ENCODE measurements at regions not wholly inside any gene's neighbourhood (a gene's known extent, or its start where the extent isn't known, plus 50 kb on each side); places are given as distances from the start of the nearest gene placed in this dataset.
A peak's percentile ranks its signal among the peaks of the same experiment; 100 is the strongest.

- DNase-seq (ENCODE audit: low read depth) = peak; percentile 55
Observed at GRCh38 chr12:114918535-114919233, 234.7 kb upstream of the TBX3 start.

DNA sequence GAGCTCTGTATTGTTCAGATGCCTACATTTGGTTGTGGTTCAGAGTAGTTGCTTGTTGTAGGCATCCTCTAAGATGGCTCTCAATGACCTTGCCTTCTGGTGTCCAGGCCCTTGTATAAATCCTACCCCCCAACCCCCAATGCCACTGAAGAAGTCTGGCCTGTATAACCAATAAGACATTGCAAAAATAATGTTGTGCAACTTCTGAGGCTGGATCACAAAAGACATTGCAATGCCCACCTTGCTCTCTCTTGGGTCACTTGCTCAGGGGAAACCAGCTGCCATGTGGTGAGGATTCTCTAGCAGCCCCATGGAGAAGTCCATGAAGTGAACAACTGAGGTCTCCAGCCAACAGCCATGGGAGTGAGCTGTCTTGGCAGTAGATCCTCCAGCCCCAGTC lies 234.0 kb upstream of the TBX3 start:
- no peak for DNase-seq (ENCODE audit: low read depth)

GRCh38 chr12:114917307-114917706 lies 233.3 kb upstream of the TBX3 start:
- DNase-seq (ENCODE audit: low read depth) = no peak

DNA sequence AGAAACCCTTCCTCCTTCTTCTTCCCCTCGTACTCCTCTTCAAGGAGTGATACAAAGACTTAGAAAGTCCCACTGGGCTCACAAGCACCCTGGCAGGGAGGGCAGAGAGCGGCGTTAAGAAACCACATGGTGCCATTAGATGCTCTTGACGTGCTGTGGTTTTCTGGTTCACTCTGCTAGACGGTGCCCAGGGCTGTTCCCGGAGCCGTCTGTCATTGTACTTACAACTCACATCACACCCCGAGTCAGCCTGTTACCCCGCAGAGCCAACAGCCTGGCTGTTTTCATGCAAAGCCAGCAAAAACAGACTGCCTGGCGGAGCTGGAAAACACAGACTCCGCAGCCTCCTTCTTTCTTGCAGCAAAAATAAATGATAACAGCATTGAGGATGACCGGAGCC lies 232.6 kb upstream of the TBX3 start:
- DNase-seq (ENCODE audit: low read depth) = no peak

GRCh38 chr12:114916124-114916523 lies 232.1 kb upstream of the TBX3 start:
- DNase-seq (ENCODE audit: low read depth) = peak; percentile 77

- peak; percentile 56 for DNase-seq (ENCODE audit: low read depth)
Observed at GRCh38 chr12:114913871-114914801, 230.2 kb upstream of the TBX3 start.

- DNase-seq (ENCODE audit: low read depth) = no peak
Observed at GRCh38 chr12:114912811-114913210, 228.8 kb upstream of the TBX3 start.

GRCh38 chr12:114911196-114911595 lies 227.2 kb upstream of the TBX3 start:
- peak; percentile 48 for DNase-seq (ENCODE audit: low read depth)

- DNase-seq (ENCODE audit: low read depth) = peak; percentile 61
Observed at GRCh38 chr12:114904254-114905003, 220.5 kb upstream of the TBX3 start.

- DNase-seq (ENCODE audit: low read depth) = peak; percentile 74
Observed at GRCh38 chr12:114903083-114903691, 219.2 kb upstream of the TBX3 start.

DNA sequence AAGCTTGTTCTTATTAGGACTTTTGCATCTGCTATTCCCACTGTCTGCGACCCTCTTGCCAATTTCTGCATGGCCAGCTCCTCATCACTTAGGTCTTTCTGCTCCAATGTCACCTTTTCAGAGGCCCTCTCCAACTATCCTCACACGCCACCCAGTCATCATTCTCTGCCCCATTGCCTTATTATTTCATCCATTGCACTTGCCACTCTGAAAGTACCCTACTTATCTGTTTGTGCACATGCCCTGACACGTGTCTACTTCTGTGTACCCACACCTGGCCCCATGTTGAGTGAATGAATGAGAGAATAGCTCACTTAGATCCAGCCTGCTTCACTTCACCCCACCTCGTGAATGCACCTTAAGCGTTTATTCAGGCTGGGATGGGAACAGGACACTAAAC lies 218.7 kb upstream of the TBX3 start:
- DNase-seq (ENCODE audit: low read depth) = no peak

- DNase-seq (ENCODE audit: low read depth) = no peak
Observed at GRCh38 chr12:114901316-114901715, 217.3 kb upstream of the TBX3 start.

GRCh38 chr12:114898159-114898558 lies 214.2 kb upstream of the TBX3 start:
- no peak for DNase-seq (ENCODE audit: low read depth)

DNA sequence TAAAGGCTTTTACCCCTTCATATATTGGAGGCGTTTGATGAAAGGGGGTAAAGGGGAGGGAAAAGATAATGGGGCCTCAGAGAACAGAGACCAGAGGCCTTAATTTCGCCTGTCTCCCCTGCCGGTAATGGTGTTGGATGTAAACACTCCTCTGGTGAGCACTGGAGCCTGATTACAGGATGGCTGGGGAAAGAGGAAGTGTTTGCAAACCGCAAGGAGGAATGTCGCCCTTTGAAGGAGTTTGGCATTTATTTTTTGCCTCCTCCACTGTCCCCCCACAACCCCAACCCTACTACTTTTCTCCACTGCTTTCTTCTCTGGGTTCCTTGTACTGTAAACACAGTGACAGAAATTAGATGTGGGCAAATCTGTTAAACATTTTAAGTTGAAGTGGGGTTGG lies 211.9 kb upstream of the TBX3 start:
- no peak for DNase-seq (ENCODE audit: low read depth)

DNA sequence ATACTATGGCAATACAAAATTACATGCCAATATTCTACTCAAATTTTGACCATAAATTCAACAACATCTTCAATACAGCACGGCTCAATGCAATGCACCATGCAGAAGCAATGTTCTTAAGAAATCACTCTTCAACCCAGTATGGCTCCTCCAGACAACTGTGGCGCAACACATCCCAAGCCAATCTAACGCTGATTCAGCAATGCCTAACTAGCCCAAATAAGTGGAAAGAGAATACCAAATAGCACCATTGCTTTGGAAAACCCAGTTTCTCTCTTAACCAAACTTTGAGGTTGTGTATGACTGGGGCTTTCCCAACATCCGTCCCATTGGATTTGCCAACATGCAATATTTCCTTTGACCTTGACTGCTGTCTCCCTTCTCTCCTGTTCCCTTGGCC lies 211.1 kb upstream of the TBX3 start:
- no peak for DNase-seq (ENCODE audit: low read depth)

- no peak for DNase-seq (ENCODE audit: low read depth)
Observed at GRCh38 chr12:114894076-114894475, 210.1 kb upstream of the TBX3 start.

- DNase-seq (ENCODE audit: low read depth) = no peak
Observed at GRCh38 chr12:114888928-114889584, 205.1 kb upstream of the TBX3 start.

DNA sequence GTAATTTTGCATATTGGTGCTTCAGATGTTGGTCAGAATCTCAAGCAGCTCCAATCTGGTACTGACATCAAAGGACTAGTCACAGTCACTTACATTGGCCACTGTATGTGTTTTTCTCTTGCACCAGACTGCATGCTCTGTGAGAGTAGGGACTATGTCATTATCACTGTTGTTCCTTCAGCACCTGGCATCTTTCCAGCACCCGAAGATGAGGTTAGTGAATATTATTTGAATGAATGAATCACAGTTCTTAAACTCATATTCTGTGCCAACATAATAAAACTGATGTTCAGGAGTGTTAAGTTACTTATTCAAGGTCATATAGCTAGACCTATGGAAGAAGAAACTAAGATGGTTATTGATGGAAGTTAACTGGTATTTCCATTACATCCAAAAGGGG lies 204.5 kb upstream of the TBX3 start:
- peak; percentile 7 for DNase-seq (ENCODE audit: low read depth)

GRCh38 chr12:114885501-114885900 lies 201.5 kb upstream of the TBX3 start:
- DNase-seq (ENCODE audit: low read depth) = no peak

GRCh38 chr12:114884575-114884974 lies 200.6 kb upstream of the TBX3 start:
- no peak for DNase-seq (ENCODE audit: low read depth)

DNA sequence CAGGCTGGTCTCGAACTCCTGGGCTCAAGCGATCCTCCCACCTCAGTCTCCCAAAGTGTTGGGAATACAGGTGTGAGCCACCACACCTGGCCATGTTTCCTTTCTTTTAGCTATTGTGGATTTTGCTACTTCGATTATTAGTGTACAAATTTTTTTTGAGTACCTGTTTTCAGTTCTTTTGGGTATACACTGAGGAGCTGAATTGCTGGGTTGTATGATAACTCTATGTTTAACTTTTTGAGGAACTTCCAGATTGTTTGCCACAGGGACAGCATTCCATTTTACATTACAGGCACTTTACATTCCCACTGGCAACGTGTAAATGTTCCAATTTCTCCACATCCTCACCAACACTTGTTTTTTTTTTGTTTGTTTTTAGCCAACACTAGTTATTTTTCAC lies 198.1 kb upstream of the TBX3 start:
- no peak for DNase-seq (ENCODE audit: low read depth)

All from HT1080 (cell line).